ENCODE measurements at regions not wholly inside any gene's neighbourhood (a gene's known extent, or its start where the extent isn't known, plus 50 kb on each side); places are given as distances from the start of the nearest gene placed in this dataset.

DNA sequence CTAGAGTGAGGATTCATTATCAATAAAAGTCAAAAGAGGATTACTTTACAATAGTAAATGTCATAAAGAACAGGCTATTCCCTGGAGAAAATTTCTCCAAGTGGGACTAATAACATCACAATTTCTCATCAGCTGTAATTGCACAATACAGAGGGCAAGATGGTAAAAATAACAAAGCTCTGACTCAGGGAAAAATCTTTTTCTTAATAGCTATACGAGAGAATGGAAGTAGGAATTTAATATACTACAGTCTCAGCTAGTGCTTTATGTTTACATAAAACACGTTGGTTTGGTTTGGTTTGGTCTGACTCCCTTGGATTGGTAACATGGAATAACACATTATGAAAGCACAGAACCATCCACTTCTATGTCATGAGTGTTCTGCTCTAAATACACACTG, 397.6 kb downstream of the LRRIQ3 start (continued):
- TF ChIP-seq, protein P1, sequence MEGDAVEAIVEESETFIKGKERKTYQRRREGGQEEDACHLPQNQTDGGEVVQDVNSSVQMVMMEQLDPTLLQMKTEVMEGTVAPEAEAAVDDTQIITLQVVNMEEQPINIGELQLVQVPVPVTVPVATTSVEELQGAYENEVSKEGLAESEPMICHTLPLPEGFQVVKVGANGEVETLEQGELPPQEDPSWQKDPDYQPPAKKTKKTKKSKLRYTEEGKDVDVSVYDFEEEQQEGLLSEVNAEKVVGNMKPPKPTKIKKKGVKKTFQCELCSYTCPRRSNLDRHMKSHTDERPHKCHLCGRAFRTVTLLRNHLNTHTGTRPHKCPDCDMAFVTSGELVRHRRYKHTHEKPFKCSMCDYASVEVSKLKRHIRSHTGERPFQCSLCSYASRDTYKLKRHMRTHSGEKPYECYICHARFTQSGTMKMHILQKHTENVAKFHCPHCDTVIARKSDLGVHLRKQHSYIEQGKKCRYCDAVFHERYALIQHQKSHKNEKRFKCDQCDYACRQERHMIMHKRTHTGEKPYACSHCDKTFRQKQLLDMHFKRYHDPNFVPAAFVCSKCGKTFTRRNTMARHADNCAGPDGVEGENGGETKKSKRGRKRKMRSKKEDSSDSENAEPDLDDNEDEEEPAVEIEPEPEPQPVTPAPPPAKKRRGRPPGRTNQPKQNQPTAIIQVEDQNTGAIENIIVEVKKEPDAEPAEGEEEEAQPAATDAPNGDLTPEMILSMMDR (conservative IDR thresholded peaks at IDR 0.05; ENCODE audit: low read depth in 2 of 2), result no peak
- no peak for TF ChIP-seq STAT1 (IDR thresholded peaks at IDR 0.05; ENCODE audit: unreplicated experiment)

DNA sequence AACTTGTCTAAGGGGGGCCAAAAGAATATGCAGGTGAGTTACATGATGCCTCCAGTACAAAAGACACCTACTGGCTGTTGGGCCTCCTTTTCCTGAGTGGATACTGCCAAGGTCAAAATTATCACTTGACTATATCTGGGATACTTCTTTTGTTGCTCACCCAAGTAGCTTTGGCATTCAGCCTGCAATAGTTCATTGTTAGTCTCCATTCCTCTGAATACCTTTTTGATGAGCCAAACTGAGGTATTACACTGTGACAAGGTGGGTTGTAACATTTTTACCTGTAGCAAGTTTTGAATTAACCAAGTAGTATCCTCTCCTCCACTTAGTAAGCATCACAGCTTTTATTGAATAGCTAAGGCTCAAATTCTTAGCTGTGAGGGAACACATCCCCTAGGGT, 408.0 kb downstream of the LRRIQ3 start:
- H3F3A ChIP-seq (replicated peaks; ENCODE audit: low read depth), result no peaks in the 10 kb centered on the region
- H3K9me3 Mint-ChIP-seq, result no peaks in the 10 kb centered on the region
- no peaks in the 10 kb centered on the region for H3K27me3 ChIP-seq (ENCODE audit: insufficient read depth)
- no peak overlapping the region for H3K27ac ChIP-seq (ENCODE audit: low read depth)
- H3K27me3 Mint-ChIP-seq (ENCODE audit: insufficient read depth, low read depth, poor library complexity), result no peaks in the 10 kb centered on the region
- H3K4me1 ChIP-seq (ENCODE audit: insufficient read depth), result no peaks in the 10 kb centered on the region
- H3K79me2 ChIP-seq (replicated peaks; ENCODE audit: insufficient read depth), result no peaks in the 10 kb centered on the region
- H3K36me3 Mint-ChIP-seq (ENCODE audit: low read depth), result no peaks in the 10 kb centered on the region
- no peaks in the 10 kb centered on the region for H4K20me1 ChIP-seq (replicated peaks; ENCODE audit: insufficient read depth)
- no peak overlapping the region for H3K27ac Mint-ChIP-seq
- ATAC-seq (no peak), DNase-seq (ENCODE audit: low spot score) (no peak)
- no peaks in the 10 kb centered on the region for H3K9me2 ChIP-seq (ENCODE audit: insufficient read depth)
- H3K4me3 ChIP-seq, result no peak overlapping the region
- no peaks in the 10 kb centered on the region for H3K36me3 ChIP-seq (ENCODE audit: insufficient read depth)
- H3K4me2 ChIP-seq, result no peak overlapping the region
- no peaks in the 10 kb centered on the region for H3K4me1 Mint-ChIP-seq
- no peak overlapping the region for H2AFZ ChIP-seq
- H3K4me3 Mint-ChIP-seq, result no peak overlapping the region
- no peak for TF ChIP-seq ZNF114 (CRISPR knock-in tag; IDR thresholded peaks at IDR 0.05)
- TF ChIP-seq, protein P2, sequence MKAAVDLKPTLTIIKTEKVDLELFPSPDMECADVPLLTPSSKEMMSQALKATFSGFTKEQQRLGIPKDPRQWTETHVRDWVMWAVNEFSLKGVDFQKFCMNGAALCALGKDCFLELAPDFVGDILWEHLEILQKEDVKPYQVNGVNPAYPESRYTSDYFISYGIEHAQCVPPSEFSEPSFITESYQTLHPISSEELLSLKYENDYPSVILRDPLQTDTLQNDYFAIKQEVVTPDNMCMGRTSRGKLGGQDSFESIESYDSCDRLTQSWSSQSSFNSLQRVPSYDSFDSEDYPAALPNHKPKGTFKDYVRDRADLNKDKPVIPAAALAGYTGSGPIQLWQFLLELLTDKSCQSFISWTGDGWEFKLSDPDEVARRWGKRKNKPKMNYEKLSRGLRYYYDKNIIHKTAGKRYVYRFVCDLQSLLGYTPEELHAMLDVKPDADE (IDR thresholded peaks at IDR 0.05), result no peak
- TF ChIP-seq STAT1 (IDR thresholded peaks at IDR 0.05; ENCODE audit: unreplicated experiment), result no peak
- no peak for TF ChIP-seq CREB1 (CRISPR knock-in tag; IDR thresholded peaks at IDR 0.05; ENCODE audit: low read depth)
- TF ChIP-seq NANOG (IDR thresholded peaks at IDR 0.05; ENCODE audit: borderline replicate concordance), result no peak
- no peak for TF ChIP-seq JUNB (IDR thresholded peaks at IDR 0.05; ENCODE audit: unreplicated experiment)
- TF ChIP-seq EZH2phosphoT487 (IDR thresholded peaks at IDR 0.05; ENCODE audit: unreplicated experiment), result no peak
- TF ChIP-seq, protein P3, sequence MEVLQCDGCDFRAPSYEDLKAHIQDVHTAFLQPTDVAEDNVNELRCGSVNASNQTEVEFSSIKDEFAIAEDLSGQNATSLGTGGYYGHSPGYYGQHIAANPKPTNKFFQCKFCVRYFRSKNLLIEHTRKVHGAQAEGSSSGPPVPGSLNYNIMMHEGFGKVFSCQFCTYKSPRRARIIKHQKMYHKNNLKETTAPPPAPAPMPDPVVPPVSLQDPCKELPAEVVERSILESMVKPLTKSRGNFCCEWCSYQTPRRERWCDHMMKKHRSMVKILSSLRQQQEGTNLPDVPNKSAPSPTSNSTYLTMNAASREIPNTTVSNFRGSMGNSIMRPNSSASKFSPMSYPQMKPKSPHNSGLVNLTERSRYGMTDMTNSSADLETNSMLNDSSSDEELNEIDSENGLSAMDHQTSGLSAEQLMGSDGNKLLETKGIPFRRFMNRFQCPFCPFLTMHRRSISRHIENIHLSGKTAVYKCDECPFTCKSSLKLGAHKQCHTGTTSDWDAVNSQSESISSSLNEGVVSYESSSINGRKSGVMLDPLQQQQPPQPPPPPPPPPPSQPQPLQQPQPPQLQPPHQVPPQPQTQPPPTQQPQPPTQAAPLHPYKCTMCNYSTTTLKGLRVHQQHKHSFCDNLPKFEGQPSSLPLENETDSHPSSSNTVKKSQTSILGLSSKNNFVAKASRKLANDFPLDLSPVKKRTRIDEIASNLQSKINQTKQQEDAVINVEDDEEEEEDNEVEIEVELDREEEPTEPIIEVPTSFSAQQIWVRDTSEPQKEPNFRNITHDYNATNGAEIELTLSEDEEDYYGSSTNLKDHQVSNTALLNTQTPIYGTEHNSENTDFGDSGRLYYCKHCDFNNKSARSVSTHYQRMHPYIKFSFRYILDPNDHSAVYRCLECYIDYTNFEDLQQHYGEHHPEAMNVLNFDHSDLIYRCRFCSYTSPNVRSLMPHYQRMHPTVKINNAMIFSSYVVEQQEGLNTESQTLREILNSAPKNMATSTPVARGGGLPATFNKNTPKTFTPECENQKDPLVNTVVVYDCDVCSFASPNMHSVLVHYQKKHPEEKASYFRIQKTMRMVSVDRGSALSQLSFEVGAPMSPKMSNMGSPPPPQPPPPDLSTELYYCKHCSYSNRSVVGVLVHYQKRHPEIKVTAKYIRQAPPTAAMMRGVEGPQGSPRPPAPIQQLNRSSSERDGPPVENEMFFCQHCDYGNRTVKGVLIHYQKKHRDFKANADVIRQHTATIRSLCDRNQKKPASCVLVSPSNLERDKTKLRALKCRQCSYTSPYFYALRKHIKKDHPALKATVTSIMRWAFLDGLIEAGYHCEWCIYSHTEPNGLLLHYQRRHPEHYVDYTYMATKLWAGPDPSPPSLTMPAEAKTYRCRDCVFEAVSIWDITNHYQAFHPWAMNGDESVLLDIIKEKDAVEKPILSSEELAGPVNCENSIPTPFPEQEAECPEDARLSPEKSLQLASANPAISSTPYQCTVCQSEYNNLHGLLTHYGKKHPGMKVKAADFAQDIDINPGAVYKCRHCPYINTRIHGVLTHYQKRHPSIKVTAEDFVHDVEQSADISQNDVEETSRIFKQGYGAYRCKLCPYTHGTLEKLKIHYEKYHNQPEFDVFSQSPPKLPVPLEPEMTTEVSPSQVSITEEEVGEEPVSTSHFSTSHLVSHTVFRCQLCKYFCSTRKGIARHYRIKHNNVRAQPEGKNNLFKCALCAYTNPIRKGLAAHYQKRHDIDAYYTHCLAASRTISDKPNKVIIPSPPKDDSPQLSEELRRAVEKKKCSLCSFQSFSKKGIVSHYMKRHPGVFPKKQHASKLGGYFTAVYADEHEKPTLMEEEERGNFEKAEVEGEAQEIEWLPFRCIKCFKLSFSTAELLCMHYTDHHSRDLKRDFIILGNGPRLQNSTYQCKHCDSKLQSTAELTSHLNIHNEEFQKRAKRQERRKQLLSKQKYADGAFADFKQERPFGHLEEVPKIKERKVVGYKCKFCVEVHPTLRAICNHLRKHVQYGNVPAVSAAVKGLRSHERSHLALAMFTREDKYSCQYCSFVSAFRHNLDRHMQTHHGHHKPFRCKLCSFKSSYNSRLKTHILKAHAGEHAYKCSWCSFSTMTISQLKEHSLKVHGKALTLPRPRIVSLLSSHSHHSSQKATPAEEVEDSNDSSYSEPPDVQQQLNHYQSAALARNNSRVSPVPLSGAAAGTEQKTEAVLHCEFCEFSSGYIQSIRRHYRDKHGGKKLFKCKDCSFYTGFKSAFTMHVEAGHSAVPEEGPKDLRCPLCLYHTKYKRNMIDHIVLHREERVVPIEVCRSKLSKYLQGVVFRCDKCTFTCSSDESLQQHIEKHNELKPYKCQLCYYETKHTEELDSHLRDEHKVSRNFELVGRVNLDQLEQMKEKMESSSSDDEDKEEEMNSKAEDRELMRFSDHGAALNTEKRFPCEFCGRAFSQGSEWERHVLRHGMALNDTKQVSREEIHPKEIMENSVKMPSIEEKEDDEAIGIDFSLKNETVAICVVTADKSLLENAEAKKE (CRISPR knock-in tag; IDR thresholded peaks at IDR 0.05), result no peak
- TF ChIP-seq POLR2AphosphoS5 (IDR thresholded peaks at IDR 0.05; ENCODE audit: low read depth), result no peak
- TF ChIP-seq, protein P4, sequence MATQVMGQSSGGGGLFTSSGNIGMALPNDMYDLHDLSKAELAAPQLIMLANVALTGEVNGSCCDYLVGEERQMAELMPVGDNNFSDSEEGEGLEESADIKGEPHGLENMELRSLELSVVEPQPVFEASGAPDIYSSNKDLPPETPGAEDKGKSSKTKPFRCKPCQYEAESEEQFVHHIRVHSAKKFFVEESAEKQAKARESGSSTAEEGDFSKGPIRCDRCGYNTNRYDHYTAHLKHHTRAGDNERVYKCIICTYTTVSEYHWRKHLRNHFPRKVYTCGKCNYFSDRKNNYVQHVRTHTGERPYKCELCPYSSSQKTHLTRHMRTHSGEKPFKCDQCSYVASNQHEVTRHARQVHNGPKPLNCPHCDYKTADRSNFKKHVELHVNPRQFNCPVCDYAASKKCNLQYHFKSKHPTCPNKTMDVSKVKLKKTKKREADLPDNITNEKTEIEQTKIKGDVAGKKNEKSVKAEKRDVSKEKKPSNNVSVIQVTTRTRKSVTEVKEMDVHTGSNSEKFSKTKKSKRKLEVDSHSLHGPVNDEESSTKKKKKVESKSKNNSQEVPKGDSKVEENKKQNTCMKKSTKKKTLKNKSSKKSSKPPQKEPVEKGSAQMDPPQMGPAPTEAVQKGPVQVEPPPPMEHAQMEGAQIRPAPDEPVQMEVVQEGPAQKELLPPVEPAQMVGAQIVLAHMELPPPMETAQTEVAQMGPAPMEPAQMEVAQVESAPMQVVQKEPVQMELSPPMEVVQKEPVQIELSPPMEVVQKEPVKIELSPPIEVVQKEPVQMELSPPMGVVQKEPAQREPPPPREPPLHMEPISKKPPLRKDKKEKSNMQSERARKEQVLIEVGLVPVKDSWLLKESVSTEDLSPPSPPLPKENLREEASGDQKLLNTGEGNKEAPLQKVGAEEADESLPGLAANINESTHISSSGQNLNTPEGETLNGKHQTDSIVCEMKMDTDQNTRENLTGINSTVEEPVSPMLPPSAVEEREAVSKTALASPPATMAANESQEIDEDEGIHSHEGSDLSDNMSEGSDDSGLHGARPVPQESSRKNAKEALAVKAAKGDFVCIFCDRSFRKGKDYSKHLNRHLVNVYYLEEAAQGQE (IDR thresholded peaks at IDR 0.05; ENCODE audit: unreplicated experiment), result no peak
- TF ChIP-seq ZNF331 (CRISPR knock-in tag; IDR thresholded peaks at IDR 0.05; ENCODE audit: low read depth), result no peak
- no peak for TF ChIP-seq EZH2 (IDR thresholded peaks at IDR 0.05; ENCODE audit: low read depth, unreplicated experiment)

Measured in GM23338 (cell line).